Muscle of leg (tissue), 3 donors: ENCODE measurements at regions not wholly inside any gene's neighbourhood (a gene's known extent, or its start where the extent isn't known, plus 50 kb on each side); places are given as distances from the start of the nearest gene placed in this dataset.

ENCODE experiments used
- DNase-seq: peaks from one replicate; pipeline ENCODE4 v3.0.0; 2013
- H3K27ac ChIP-seq: one replicate; pipeline ENCODE4 v1.5.1; 2013; ENCODE audit warnings: mild to moderate bottlenecking, low read length, control low read depth
- H3K27me3 ChIP-seq: one replicate; pipeline ENCODE4 v1.6.1; 2013; ENCODE audit warnings: low read length; ENCODE audit not compliant: control insufficient read depth, insufficient read depth
- H3K36me3 ChIP-seq: one replicate; pipeline ENCODE4 v1.6.1; 2013; ENCODE audit warnings: low read length; ENCODE audit not compliant: control insufficient read depth, insufficient read depth
- H3K4me1 ChIP-seq: one replicate; pipeline ENCODE4 v1.6.1; 2013; ENCODE audit warnings: low read length; ENCODE audit not compliant: control insufficient read depth, insufficient read depth
- H3K4me3 ChIP-seq: one replicate; pipeline ENCODE4 v1.5.1; 2013; ENCODE audit warnings: low read length, control low read depth
- H3K9me3 ChIP-seq: replicated peaks from 2 replicates; pipeline ENCODE4 v1.6.1; 2013; ENCODE audit warnings: low read depth, low read length; ENCODE audit not compliant: control insufficient read depth
- WGBS: methylation state at CpG from one replicate; pipeline ENCODE4 v1.1.5; 2013; ENCODE audit warnings: missing lambda C conversion rate; ENCODE audit not compliant: insufficient coverage; 5-methylcytosine and 5-hydroxymethylcytosine counted together

GRCh38 chr9:121561385-121562222 is 62.0 kb upstream of the GGTA1 start:
- 94% methylated on average over 3 of the region's 7 CpGs for WGBS
- H3K27ac ChIP-seq, result no peak overlapping the region
- no peaks in the 10 kb centered on the region for H3K36me3 ChIP-seq
- no peak for DNase-seq
- H3K4me1 ChIP-seq, result peaks cover 28% of the 10 kb centered on the region
- H3K27me3 ChIP-seq, result no peaks in the 10 kb centered on the region
- no peak overlapping the region for H3K4me3 ChIP-seq
- H3K9me3 ChIP-seq, result no peaks in the 10 kb centered on the region

GRCh38 chr9:121562301-121562700 is 62.7 kb upstream of the GGTA1 start:
- no peaks in the 10 kb centered on the region for H3K9me3 ChIP-seq
- peaks cover 29% of the 10 kb centered on the region for H3K4me1 ChIP-seq
- H3K27me3 ChIP-seq, result no peaks in the 10 kb centered on the region
- no peaks in the 10 kb centered on the region for H3K36me3 ChIP-seq
- no peak overlapping the region for H3K27ac ChIP-seq
- 72% methylated on average over 6 of the region's 6 CpGs for WGBS
- DNase-seq, result no peak
- H3K4me3 ChIP-seq, result no peak overlapping the region

- no peaks in the 10 kb centered on the region for H3K27me3 ChIP-seq
- H3K9me3 ChIP-seq, result no peaks in the 10 kb centered on the region
- 95% methylated on average over 5 of the region's 8 CpGs for WGBS
- H3K27ac ChIP-seq, result no peak overlapping the region
- no peak for DNase-seq
- peaks cover 28% of the 10 kb centered on the region for H3K4me1 ChIP-seq
- H3K4me3 ChIP-seq, result no peak overlapping the region
- H3K36me3 ChIP-seq, result no peaks in the 10 kb centered on the region
Observed at GRCh38 chr9:121563425-121563824, 63.8 kb upstream of the GGTA1 start.

DNA sequence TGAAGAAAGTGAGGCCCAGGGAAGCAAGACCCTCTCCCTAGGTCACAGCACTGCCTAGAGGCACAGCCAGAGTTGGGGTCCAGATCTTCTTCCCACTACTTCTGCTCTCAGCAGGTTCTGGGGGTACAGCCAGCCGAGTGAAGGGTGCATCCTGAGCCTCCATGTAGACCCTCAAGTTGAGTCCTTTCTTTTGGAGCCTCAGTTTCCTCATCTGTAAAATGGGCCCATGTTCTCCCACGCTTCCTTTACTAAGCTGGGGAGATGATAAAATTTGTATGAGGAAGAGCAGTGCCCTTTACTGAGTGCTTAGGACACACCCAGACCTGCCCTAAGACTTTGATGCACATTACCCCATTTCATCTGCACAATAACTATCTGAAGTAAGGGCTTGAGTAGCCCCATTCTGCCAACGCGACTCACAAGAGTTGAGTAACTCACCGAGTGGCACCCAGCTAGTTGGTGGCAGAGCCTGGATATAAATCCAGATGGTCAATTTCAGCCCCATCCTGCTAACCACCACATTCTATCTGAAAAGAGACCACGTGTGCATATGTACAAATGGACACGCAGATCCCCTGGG is 64.3 kb upstream of the GGTA1 start:
- H3K27ac ChIP-seq, result no peak overlapping the region
- DNase-seq, result no peak
- no peaks in the 10 kb centered on the region for H3K9me3 ChIP-seq
- H3K4me3 ChIP-seq, result no peak overlapping the region
- H3K4me1 ChIP-seq, result peaks cover 29% of the 10 kb centered on the region
- no peaks in the 10 kb centered on the region for H3K27me3 ChIP-seq
- 100% methylated on average over 5 of the region's 7 CpGs for WGBS
- H3K36me3 ChIP-seq, result no peaks in the 10 kb centered on the region

DNA sequence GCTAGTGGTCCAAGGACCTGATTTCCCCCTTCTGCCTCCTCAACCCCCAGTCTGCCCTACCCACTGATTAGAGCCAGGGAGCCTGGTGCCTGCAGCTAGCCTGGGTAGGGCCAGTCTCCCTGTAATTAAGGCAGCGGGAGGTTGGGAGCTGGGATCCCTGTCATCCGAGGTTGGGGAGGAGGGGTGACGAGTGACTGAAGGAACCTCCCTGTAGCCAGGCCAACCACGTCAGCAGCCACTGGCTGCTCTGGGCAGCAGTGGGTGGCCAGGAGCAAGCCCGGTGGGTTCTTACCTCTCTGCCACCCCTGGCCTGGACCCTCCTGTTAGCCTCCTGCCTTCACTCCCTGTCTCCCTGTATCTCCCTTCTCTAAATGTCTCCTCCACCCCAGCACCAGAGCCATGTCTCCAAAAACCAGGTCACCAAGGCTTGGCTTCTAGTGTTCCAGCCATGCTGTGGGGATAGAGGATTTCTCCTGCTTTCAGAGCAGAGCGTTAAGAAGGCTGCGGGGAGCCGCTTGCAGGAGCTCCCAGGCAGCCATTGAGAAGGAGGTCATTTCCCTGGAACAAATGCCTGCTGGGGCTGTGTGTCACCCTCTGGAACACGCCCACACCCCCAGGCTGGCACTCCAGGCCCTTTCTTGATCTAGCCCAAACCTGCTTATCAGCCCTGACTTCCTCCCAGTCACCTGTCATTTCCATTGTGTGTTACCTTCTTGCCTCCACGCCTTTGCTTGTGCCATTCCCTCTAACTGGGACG is 65.0 kb upstream of the GGTA1 start:
- no peaks in the 10 kb centered on the region for H3K9me3 ChIP-seq
- WGBS, result 82% methylated on average over 11 of the region's 11 CpGs
- H3K27me3 ChIP-seq, result no peaks in the 10 kb centered on the region
- H3K36me3 ChIP-seq, result no peaks in the 10 kb centered on the region
- H3K4me3 ChIP-seq, result no peak overlapping the region
- peaks cover 36% of the 10 kb centered on the region for H3K4me1 ChIP-seq
- DNase-seq, result no peak
- no peak overlapping the region for H3K27ac ChIP-seq

GRCh38 chr9:121566481-121567465 is 67.1 kb upstream of the GGTA1 start:
- Histone ChIP-seq H3K27ac (peak overlapping the region; percentile 92), H3K4me1 (peaks cover 41% of the 10 kb centered on the region), H3K9me3 (no peaks in the 10 kb centered on the region), H3K36me3 (no peaks in the 10 kb centered on the region), H3K27me3 (no peaks in the 10 kb centered on the region), H3K4me3 (peak overlapping the region; percentile 38)
- DNase-seq, result peak; percentile 94
- 13% methylated on average over 18 of the region's 27 CpGs for WGBS

DNA sequence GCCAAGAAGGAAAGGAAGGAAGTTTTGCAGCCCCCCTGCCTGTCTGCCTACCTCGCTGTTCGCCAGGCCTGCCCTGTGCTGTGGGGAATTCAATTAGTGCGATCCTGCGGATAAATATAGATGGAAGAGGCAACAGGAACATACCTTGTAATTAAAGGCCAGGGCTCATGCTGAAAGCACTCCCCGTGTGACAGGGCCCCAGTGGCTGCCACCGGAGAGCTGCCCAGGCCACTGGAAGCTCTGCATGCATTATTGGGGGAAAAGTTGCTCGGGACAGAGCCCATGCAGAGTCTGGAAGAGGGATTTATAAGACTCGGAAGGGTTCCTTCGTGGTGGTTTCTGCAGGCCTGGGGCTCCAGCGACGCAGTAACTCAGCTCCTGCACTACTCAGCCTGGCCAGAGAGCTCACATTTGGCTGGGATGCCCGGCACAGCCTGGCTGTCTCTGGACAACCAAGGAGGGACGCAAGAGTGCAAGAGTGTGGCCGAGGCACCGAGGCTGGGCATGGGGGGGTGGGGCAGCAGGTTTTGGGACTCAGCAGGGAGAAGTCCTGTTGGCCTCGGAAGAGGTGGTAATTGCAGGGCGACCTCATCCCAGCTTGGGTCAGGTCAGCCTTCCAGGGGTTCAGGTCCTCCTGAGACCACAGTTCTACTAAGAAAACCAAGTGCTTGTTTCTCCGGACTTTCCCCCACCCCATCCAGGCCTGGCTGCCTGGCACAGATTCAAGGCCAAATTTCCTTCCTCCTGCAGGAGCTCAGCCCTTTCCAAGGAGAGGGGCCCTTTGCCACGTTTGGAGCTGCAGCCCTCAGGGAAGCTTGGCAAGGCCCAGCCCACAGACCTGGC is 68.1 kb upstream of the GGTA1 start:
- Histone ChIP-seq H3K4me3 (peak overlapping the region; percentile 38), H3K36me3 (no peaks in the 10 kb centered on the region), H3K4me1 (peaks cover 41% of the 10 kb centered on the region), H3K27me3 (no peaks in the 10 kb centered on the region), H3K27ac (peak overlapping the region; percentile 92), H3K9me3 (no peaks in the 10 kb centered on the region)
- WGBS, result 11% methylated on average over 16 of the region's 19 CpGs
- DNase-seq, result peak; percentile 65

- DNase-seq, result peak; percentile 90
- 24% methylated on average over 5 of the region's 9 CpGs for WGBS
- peak overlapping the region; percentile 38 for H3K4me3 ChIP-seq
Observed at GRCh38 chr9:121568343-121569265, 69.0 kb upstream of the GGTA1 start.

More at GRCh38 chr9:121568343-121569265, 69.0 kb upstream of the GGTA1 start:
- Histone ChIP-seq H3K27ac (peak overlapping the region; percentile 92), H3K27me3 (no peaks in the 10 kb centered on the region), H3K9me3 (no peaks in the 10 kb centered on the region), H3K36me3 (no peaks in the 10 kb centered on the region), H3K4me1 (peaks cover 43% of the 10 kb centered on the region)
